ENCODE measurements at regions not wholly inside any gene's neighbourhood (a gene's known extent, or its start where the extent isn't known, plus 50 kb on each side); places are given as distances from the start of the nearest gene placed in this dataset.
"Not testable (repeated sequence)": the region's sequence is repeated elsewhere in the genome, so short reads cannot be mapped to it uniquely, and the experiment has no call there.

DNA sequence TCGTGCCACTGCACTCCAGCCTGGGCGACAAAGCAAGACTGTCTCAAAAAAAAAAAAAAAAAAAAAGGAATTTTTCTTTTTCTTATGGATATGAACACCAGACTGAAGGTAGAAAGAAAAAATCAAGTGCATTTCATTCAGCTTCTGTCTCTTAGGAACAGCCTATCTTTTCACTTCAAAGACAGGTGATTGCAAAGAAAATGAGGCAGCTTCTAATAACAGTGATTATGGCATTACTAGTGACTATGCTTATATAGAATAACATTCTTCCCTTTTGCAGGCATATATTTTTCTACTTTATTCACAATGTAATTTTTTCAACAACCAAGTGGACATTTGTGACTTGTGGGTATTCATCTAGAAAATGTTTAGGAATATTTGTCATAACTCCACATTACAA is 295.5 kb upstream of the ATXN7L3B start:
- TF ChIP-seq ZFX (IDR thresholded peaks at IDR 0.05; ENCODE audit: borderline replicate concordance) (no peak), CTCF (IDR thresholded peaks at IDR 0.05) (no peak)
- no peak overlapping the region for H3K27ac ChIP-seq

DNA sequence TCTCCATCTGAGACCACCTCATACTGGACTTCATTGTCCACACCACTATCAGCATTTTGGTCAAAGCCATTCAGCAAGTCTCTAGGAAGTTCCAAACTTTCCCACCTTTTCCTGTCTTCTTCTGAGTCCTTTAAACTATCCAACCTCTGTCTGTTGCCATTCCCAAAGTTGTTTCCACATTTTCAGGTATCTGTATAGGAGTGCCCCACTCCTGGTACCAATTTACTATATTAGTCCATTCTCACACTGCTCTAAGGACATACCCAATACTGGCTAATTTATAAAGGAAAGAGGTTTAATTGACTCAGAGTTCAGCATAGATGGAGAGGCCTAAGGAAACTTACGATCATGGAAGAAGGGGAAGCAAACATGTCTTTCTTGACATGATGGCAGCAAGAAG is 292.2 kb upstream of the ATXN7L3B start:
- H3K27ac ChIP-seq: no peak overlapping the region
- TF ChIP-seq ZFX (IDR thresholded peaks at IDR 0.05; ENCODE audit: borderline replicate concordance) (no peak), CTCF (IDR thresholded peaks at IDR 0.05) (no peak)

- no peak for TF ChIP-seq CTCF (IDR thresholded peaks at IDR 0.05)
- TF ChIP-seq ZFX (IDR thresholded peaks at IDR 0.05; ENCODE audit: borderline replicate concordance): no peak
Measured at GRCh38 chr12:74250891-74251290, 286.7 kb upstream of the ATXN7L3B start.

GRCh38 chr12:74253826-74254225 is 283.8 kb upstream of the ATXN7L3B start:
- H3K27ac ChIP-seq: not testable (repeated sequence)

More at GRCh38 chr12:74250891-74251290, 286.7 kb upstream of the ATXN7L3B start:
- no peak overlapping the region for H3K27ac ChIP-seq

- H3K27ac ChIP-seq: no peak overlapping the region
- TF ChIP-seq CTCF (IDR thresholded peaks at IDR 0.05) (no peak), ZFX (IDR thresholded peaks at IDR 0.05; ENCODE audit: borderline replicate concordance) (no peak)
Measured at GRCh38 chr12:74254784-74255183, 282.9 kb upstream of the ATXN7L3B start.

- no peak overlapping the region for H3K27ac ChIP-seq
- no peak for TF ChIP-seq CTCF (IDR thresholded peaks at IDR 0.05)
- no peak for TF ChIP-seq ZFX (IDR thresholded peaks at IDR 0.05; ENCODE audit: borderline replicate concordance)
Measured at GRCh38 chr12:74259199-74259598, 278.4 kb upstream of the ATXN7L3B start.

GRCh38 chr12:74264692-74265091 is 272.9 kb upstream of the ATXN7L3B start:
- TF ChIP-seq CTCF (IDR thresholded peaks at IDR 0.05) (no peak), ZFX (IDR thresholded peaks at IDR 0.05; ENCODE audit: borderline replicate concordance) (no peak)
- no peak overlapping the region for H3K27ac ChIP-seq

- H3K27ac ChIP-seq: not testable (repeated sequence)
Measured at GRCh38 chr12:74269355-74269754, 268.3 kb upstream of the ATXN7L3B start.
